ENCODE measurements at regions not wholly inside any gene's neighbourhood (a gene's known extent, or its start where the extent isn't known, plus 50 kb on each side); places are given as distances from the start of the nearest gene placed in this dataset.

DNA sequence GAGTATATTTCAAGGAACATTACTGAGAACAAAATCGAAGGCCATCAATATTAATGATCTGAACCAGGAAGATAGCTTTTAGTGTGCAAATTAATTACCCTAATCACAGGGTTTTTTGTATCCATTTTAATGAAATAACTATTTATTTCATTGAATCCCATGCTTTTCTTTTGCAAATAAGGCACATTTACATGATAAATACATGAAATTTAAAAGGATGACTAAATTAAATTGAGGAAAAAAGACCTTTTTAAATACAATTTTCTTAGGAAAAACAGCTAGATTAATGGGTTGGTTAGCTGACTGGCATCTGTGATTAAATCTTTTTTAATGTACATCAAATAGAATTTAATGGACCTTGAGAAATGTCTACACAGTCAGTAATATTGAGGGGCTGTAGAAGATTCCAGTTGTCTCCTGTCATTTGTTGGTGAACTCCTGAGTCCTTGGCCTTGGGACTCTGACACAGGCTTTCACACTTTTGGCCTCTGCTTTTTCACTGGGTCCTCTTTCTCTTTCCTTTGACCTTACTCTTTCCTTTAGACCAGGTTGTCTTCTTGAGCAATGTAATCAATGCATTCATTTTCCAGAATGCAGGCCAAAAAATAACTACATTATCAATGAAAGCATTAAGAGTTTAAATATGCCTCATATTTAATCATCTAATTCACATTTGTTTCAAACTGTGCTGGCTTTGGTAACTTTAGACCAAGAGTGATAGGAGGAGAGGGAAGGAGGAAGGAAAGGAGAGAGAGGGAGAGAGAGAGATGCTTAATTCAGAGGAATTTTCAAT lies 511.5 kb downstream of the ZNF608 start:
- CTCF ChIA-PET = no interaction called here
- Mint-ChIP-seq H3K27ac (no peak overlapping the region), H3K4me1 (ENCODE audit: low read depth) (no peaks in the 10 kb centered on the region)

DNA sequence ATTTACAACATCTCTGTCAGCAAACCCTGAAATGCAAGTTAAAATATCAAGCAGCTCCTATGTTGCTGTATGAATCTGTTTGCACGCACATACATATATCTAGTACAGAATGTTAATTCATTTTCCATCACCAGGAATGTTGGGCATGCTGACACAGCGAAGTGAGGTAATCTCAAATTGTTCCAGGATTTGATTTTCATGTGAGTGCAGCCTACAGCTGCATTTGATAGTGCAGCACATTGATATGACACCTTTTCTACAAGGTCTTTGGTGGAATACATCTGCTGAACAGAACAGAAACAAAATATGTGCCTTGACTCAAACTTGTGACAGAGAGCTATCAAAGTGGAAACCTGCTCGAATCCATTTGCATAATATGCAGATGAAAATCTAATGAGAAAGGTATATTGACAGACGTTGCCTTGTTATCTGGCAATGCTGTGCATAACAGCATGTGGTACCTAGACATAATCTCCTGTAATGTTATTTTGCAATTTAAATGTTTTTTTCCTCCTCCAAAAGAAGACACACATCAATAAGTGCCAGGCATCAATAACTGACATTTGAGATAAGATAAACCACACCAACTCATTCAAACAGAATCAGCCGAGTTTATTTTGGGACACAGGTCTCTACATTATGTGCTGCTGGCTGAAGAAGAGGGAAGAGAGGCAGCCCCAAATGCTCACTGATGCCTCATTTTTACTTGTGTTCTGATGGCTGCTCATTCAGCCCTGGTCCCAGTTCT lies 512.2 kb downstream of the ZNF608 start:
- no peaks in the 10 kb centered on the region for H3K36me3 Mint-ChIP-seq
- ChIA-PET POLR2A (no interaction called here), CTCF (no interaction called here)
- no peaks in the 10 kb centered on the region for H3K4me1 Mint-ChIP-seq (ENCODE audit: low read depth)
- peaks cover 8% of the 10 kb centered on the region for H3K9me3 Mint-ChIP-seq
- no peak for DNase-seq
- intact Hi-C loops (cut with micrococcal nuclease) = no loop called here
- no peak overlapping the region for H3K4me3 Mint-ChIP-seq
- no peak overlapping the region for H3K27ac Mint-ChIP-seq
- H3K27me3 Mint-ChIP-seq = no peaks in the 10 kb centered on the region

More for the DNA sequence above, 511.5 kb downstream of the ZNF608 start:
- POLR2A ChIA-PET = no interaction called here
- intact Hi-C loops (cut with micrococcal nuclease) = no loop called here
- H3K9me3 Mint-ChIP-seq = peaks cover 13% of the 10 kb centered on the region
- no peaks in the 10 kb centered on the region for H3K27me3 Mint-ChIP-seq
- no peaks in the 10 kb centered on the region for H3K36me3 Mint-ChIP-seq
- DNase-seq = no peak
- H3K4me3 Mint-ChIP-seq = no peak overlapping the region

- H3K4me1 Mint-ChIP-seq (ENCODE audit: low read depth) = no peaks in the 10 kb centered on the region
- ChIA-PET CTCF (interaction anchor here (0.6 kb wide), 1 partner anchor 12 kb away, joined by 5 read pairs; no protein-coding TSS in a partner anchor), POLR2A (no interaction called here)
- intact Hi-C loops (cut with micrococcal nuclease) = no loop called here
- H3K9me3 Mint-ChIP-seq = peaks cover 4% of the 10 kb centered on the region
- DNase-seq = no peak
- H3K4me3 Mint-ChIP-seq = no peak overlapping the region
- no peak overlapping the region for H3K27ac Mint-ChIP-seq
- H3K36me3 Mint-ChIP-seq = no peaks in the 10 kb centered on the region
- H3K27me3 Mint-ChIP-seq = no peaks in the 10 kb centered on the region
These were observed 513.9 kb downstream of the ZNF608 start for GRCh38 chr5:124232515-124232914.

DNA sequence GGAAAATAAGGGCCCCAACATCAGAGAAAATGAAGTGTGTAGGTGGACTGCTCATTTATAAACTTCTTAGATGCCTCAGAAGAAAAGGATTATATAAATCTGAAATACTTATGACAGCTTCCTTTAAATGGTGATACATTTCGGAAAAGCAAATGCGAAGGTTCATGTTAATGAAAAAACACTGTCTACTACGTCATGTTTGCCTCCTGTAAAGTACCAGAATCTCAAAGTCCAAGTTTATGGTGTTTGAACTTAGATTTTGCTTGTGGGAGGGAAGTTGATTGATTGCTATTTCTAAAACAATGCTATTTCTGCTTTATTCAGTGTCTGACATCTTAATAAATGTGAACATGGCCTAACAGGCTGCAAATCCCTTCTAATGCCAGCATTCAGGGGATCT lies 514.6 kb downstream of the ZNF608 start:
- Mint-ChIP-seq H3K27me3 (no peaks in the 10 kb centered on the region), H3K4me1 (ENCODE audit: low read depth) (no peaks in the 10 kb centered on the region), H3K4me3 (no peak overlapping the region), H3K36me3 (no peaks in the 10 kb centered on the region), H3K9me3 (peaks cover 4% of the 10 kb centered on the region), H3K27ac (no peak overlapping the region)
- ChIA-PET CTCF (no interaction called here), POLR2A (no interaction called here)
- intact Hi-C loops (cut with micrococcal nuclease) = no loop called here
- no peak for DNase-seq

GRCh38 chr5:124231230-124231629 lies 515.2 kb downstream of the ZNF608 start:
- intact Hi-C loops (cut with micrococcal nuclease) = no loop called here
- no peak for DNase-seq
- POLR2A ChIA-PET = no interaction called here
- H3K27me3 Mint-ChIP-seq = no peaks in the 10 kb centered on the region
- H3K4me3 Mint-ChIP-seq = no peak overlapping the region
- H3K27ac Mint-ChIP-seq = no peak overlapping the region
- peaks cover 4% of the 10 kb centered on the region for H3K9me3 Mint-ChIP-seq
- CTCF ChIA-PET = no interaction called here
- no peaks in the 10 kb centered on the region for H3K4me1 Mint-ChIP-seq (ENCODE audit: low read depth)
- no peaks in the 10 kb centered on the region for H3K36me3 Mint-ChIP-seq

DNA sequence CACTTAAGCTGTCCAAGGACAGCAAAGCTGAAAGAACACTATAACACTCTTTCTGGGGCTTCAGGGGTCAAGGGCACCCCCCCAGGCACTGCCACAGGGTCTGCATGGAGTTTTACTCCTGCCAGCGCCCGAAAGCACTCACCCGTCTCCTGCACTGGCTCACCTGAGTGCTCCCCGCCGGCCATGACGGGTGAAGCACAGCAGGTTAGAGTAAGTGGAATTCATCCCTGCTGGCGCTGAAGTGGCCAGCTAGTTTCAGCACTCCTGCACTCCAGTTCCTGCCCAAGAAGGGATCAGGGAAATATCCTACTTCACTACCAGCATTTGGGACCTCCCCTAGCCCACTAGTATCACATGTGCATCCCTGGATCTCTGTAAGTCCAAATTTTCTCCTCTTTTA lies 516.0 kb downstream of the ZNF608 start:
- Mint-ChIP-seq H3K9me3 (peaks cover 4% of the 10 kb centered on the region), H3K27ac (no peak overlapping the region), H3K27me3 (no peaks in the 10 kb centered on the region), H3K36me3 (no peaks in the 10 kb centered on the region), H3K4me3 (no peak overlapping the region), H3K4me1 (ENCODE audit: low read depth) (no peaks in the 10 kb centered on the region)
- intact Hi-C loops (cut with micrococcal nuclease) = no loop called here
- ChIA-PET POLR2A (no interaction called here), CTCF (no interaction called here)
- no peak for DNase-seq

DNA sequence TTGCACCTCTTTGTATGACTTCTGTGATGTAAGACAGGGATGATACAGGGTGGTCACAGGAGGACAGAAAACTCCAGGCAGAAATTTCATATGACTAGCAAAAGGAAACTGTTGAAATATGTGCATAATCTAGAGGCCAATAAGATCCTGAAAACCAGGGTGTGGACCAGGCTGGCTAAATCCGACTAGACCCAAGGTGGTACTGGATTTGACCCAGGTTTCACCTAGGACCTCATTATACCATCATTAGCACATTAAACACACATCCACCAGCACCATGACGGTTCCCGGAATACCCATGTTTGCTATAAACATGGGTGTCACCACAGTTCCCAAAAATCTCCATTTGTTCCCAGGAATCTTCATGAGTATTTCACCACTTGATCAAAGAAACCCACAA lies 517.1 kb downstream of the ZNF608 start:
- intact Hi-C loops (cut with micrococcal nuclease) = no loop called here
- CTCF ChIA-PET = no interaction called here
- no peak overlapping the region for H3K27ac Mint-ChIP-seq

DNA sequence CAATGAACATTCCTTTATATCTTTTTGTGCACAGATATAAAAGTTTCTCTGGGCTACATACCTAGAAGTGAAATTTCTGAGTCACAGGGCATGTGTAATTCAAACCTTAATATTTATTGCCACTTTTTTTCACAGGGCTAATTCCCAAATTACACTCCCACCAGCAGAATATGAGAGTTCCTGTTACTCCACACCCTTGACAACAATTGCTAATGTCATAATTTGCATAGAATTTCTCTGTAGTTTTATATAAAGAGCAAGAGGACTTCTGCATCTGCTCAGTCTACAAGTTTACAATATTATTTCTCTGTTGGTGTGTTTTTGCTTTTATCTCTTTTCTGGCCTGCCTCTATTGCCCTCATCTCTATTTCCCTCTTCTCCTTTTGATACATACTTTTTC lies 518.5 kb downstream of the ZNF608 start:
- Mint-ChIP-seq H3K4me1 (ENCODE audit: low read depth) (no peaks in the 10 kb centered on the region), H3K4me3 (no peak overlapping the region), H3K36me3 (no peaks in the 10 kb centered on the region), H3K27ac (no peak overlapping the region), H3K9me3 (peaks cover 4% of the 10 kb centered on the region), H3K27me3 (no peaks in the 10 kb centered on the region)
- intact Hi-C loops (cut with micrococcal nuclease) = no loop called here
- DNase-seq = no peak
- CTCF ChIA-PET = no interaction called here
- POLR2A ChIA-PET = no interaction called here

More for the DNA sequence above, 517.1 kb downstream of the ZNF608 start:
- no peaks in the 10 kb centered on the region for H3K36me3 Mint-ChIP-seq
- H3K9me3 Mint-ChIP-seq = peaks cover 4% of the 10 kb centered on the region
- no peaks in the 10 kb centered on the region for H3K4me1 Mint-ChIP-seq (ENCODE audit: low read depth)
- no peak overlapping the region for H3K4me3 Mint-ChIP-seq
- no peak for DNase-seq
- POLR2A ChIA-PET = no interaction called here
- H3K27me3 Mint-ChIP-seq = no peaks in the 10 kb centered on the region

GRCh38 chr5:124220418-124220817 lies 526.0 kb downstream of the ZNF608 start:
- Mint-ChIP-seq H3K36me3 (no peaks in the 10 kb centered on the region), H3K27ac (no peak overlapping the region), H3K27me3 (no peaks in the 10 kb centered on the region), H3K4me1 (ENCODE audit: low read depth) (no peaks in the 10 kb centered on the region), H3K9me3 (peaks cover 11% of the 10 kb centered on the region), H3K4me3 (no peak overlapping the region)
- ChIA-PET CTCF (interaction anchor here (1.2 kb wide), 1 partner anchor 12 kb away, joined by 5 read pairs; no protein-coding TSS in a partner anchor), POLR2A (no interaction called here)
- DNase-seq = no peak
- intact Hi-C loops (cut with micrococcal nuclease) = no loop called here

DNA sequence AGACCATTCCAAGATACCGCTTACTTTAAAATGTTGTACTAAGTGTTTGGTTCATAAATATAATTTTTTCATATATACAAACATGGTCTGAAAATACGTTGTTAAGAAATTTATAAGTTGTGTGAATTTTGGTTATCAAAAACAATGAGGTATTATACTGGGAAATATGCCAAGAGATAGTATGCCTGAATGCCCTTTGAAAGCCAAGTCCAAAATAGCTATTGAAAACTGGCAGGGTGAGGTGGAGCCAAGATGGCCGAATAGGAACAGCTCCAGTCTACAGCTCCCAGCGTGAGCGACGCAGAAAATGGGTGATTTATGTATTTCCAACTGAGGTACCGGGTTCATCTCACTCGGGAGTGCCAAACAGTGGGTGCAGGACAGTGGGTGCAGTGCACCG lies 533.5 kb downstream of the ZNF608 start:
- POLR2A ChIA-PET = no interaction called here
- H3K27me3 Mint-ChIP-seq = no peaks in the 10 kb centered on the region
- no peak overlapping the region for H3K27ac Mint-ChIP-seq
- CTCF ChIA-PET = no interaction called here
- intact Hi-C loops (cut with micrococcal nuclease) = no loop called here
- H3K36me3 Mint-ChIP-seq = no peaks in the 10 kb centered on the region
- DNase-seq = no peak
- H3K4me3 Mint-ChIP-seq = no peak overlapping the region
- H3K9me3 Mint-ChIP-seq = peaks cover 16% of the 10 kb centered on the region
- H3K4me1 Mint-ChIP-seq (ENCODE audit: low read depth) = no peaks in the 10 kb centered on the region

DNA sequence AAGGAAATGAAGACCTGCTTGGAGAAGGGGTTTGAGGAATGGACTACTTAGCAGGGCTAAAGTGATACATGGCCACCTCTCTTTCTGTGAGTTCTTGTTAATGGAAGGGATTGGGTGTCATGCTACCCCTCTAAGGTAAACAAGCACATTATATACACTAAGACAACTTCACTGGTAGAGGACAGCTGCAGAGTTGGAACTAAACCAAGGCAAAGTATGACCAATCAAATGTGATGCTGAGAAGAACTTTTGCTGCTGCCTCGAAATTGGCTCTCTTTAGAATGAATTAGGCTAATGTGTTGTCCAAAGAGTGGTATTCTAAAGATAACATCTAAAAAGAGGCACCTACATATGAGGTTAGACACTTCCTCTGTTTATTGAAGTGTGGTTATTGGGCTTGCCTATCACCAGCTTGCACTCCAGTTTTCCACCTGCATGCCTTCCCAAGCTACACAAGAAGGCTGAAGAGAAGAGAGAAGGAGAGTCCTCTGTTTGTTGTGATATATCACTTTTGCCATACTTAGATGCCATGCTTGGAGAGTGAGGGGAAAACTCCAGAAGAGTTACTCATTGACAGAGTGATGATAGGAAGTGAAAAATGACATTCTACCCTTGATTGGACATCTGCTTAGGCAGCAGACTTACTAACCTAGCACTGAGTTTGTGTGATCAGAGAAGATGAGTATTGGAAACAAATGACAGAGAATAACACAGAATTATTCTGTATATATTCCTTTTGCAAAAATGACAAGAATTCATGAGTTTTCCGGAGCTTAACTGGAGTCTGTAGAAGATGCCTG lies 536.1 kb downstream of the ZNF608 start:
- CTCF ChIA-PET = no interaction called here
- H3K27me3 Mint-ChIP-seq = no peaks in the 10 kb centered on the region
- POLR2A ChIA-PET = no interaction called here
- peaks cover 12% of the 10 kb centered on the region for H3K9me3 Mint-ChIP-seq
- H3K4me1 Mint-ChIP-seq (ENCODE audit: low read depth) = no peaks in the 10 kb centered on the region
- H3K36me3 Mint-ChIP-seq = no peaks in the 10 kb centered on the region
- H3K4me3 Mint-ChIP-seq = no peak overlapping the region
- no peak overlapping the region for H3K27ac Mint-ChIP-seq
- intact Hi-C loops (cut with micrococcal nuclease) = no loop called here
- DNase-seq = no peak

DNA sequence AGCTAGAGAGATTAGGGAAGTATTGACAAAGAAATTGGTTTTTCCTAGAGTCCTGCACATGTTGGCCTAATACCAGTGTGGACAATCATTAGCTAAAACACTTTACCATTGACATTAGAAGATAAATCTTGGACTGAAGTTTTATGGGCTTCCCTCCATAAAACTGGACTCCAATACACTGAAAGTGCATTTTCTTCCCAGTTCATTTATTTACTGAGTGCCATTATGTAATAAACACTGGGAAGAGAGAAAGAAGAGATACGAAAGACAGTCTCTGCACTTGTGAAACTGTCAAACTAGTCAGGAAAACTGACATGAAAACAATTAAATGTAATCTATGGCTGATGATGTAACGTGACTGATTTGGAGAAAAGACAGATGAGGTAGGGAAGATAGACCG lies 539.3 kb downstream of the ZNF608 start:
- no peak overlapping the region for H3K27ac Mint-ChIP-seq
- ChIA-PET POLR2A (no interaction called here), CTCF (no interaction called here)
- H3K27me3 Mint-ChIP-seq = no peaks in the 10 kb centered on the region
- H3K9me3 Mint-ChIP-seq = peaks cover 9% of the 10 kb centered on the region
- intact Hi-C loops (cut with micrococcal nuclease) = no loop called here
- no peak for DNase-seq
- no peaks in the 10 kb centered on the region for H3K4me1 Mint-ChIP-seq (ENCODE audit: low read depth)
- H3K4me3 Mint-ChIP-seq = no peak overlapping the region
- H3K36me3 Mint-ChIP-seq = no peaks in the 10 kb centered on the region

Measured in activated CD4-positive, alpha-beta memory T cell treated with anti-CD3 and anti-CD28 coated beads for 36 hours (primary cell).